NCI-H1092 treated with DMSO at 0.1 percent for 48 hours (cell line): ENCODE measurements at regions not wholly inside any gene's neighbourhood (a gene's known extent, or its start where the extent isn't known, plus 50 kb on each side); places are given as distances from the start of the nearest gene placed in this dataset.
"Not testable (repeated sequence)": the region's sequence is repeated elsewhere in the genome, so short reads cannot be mapped to it uniquely, and the experiment has no call there.

Experiments used
- DNase-seq: peaks from one replicate; lab custom pipeline; 2025; lab: John Stamatoyannopoulos, UW

- no peak for DNase-seq
These were observed 57.8 kb upstream of the TPP2 start for GRCh38 chr13:102538938-102539337.

GRCh38 chr13:102536695-102537485 is 59.9 kb upstream of the TPP2 start:
- no peak for DNase-seq

- no peak for DNase-seq
These were observed 60.6 kb upstream of the TPP2 start for GRCh38 chr13:102536196-102536595.

GRCh38 chr13:102530751-102531150 is 66.0 kb upstream of the TPP2 start:
- no peak for DNase-seq

- not testable (repeated sequence) for DNase-seq
These were observed 74.5 kb upstream of the TPP2 start for GRCh38 chr13:102522251-102522650.

- no peak for DNase-seq
These were observed 78.8 kb upstream of the TPP2 start for GRCh38 chr13:102517959-102518358.

- DNase-seq = no peak
These were observed 86.7 kb upstream of the TPP2 start for GRCh38 chr13:102510072-102510471.

- DNase-seq = no peak
These were observed 88.4 kb upstream of the TPP2 start for GRCh38 chr13:102508411-102508810.

GRCh38 chr13:102504002-102504401 is 92.8 kb upstream of the TPP2 start:
- peak; percentile 54 for DNase-seq

GRCh38 chr13:102495663-102496062 is 93.8 kb upstream of the FGF14 start:
- no peak for DNase-seq

GRCh38 chr13:102487330-102487729 is 85.5 kb upstream of the FGF14 start:
- DNase-seq = peak; percentile 47

- peak; percentile 13 for DNase-seq
These were observed 82.5 kb upstream of the FGF14 start for GRCh38 chr13:102484329-102484728.

GRCh38 chr13:102472650-102473049 is 70.8 kb upstream of the FGF14 start:
- no peak for DNase-seq

- DNase-seq = no peak
These were observed 68.6 kb upstream of the FGF14 start for GRCh38 chr13:102470283-102470917.

- DNase-seq = no peak
These were observed 64.9 kb upstream of the FGF14 start for GRCh38 chr13:102466610-102467190.

- DNase-seq = no peak
These were observed 60.7 kb upstream of the FGF14 start for GRCh38 chr13:102462570-102462969.

GRCh38 chr13:102461302-102461701 is 59.5 kb upstream of the FGF14 start:
- no peak for DNase-seq

- DNase-seq = no peak
These were observed 59.0 kb upstream of the FGF14 start for GRCh38 chr13:102460806-102461205.

- no peak for DNase-seq
These were observed 51.0 kb upstream of the FGF14 start for GRCh38 chr13:102452836-102453235.
